Stimulated activated naive CD8-positive, alpha-beta T cell treated with anti-CD3 and anti-CD28 coated beads, Interleukin-15, Interleukin-2, amounts not matched to agents 100 U/mL and 50 U/mL, for 24 hours (primary cell): ENCODE measurements at regions not wholly inside any gene's neighbourhood (a gene's known extent, or its start where the extent isn't known, plus 50 kb on each side); places are given as distances from the start of the nearest gene placed in this dataset.
"Not testable (repeated sequence)": the region's sequence is repeated elsewhere in the genome, so short reads cannot be mapped to it uniquely, and the experiment has no call there.

ENCODE experiments used
- ATAC-seq: fragments of 150-1000 bp; cut with Tn5 transposase; one replicate; pipeline ENCODE4 v1.10.0; 2021
- DNase-seq: peaks from one replicate; pipeline ENCODE4 v3.0.0; 2021

- no peak for ATAC-seq
These were observed 76.4 kb downstream of the MAGED4 start for GRCh38 chrX:52261125-52261462.

DNA sequence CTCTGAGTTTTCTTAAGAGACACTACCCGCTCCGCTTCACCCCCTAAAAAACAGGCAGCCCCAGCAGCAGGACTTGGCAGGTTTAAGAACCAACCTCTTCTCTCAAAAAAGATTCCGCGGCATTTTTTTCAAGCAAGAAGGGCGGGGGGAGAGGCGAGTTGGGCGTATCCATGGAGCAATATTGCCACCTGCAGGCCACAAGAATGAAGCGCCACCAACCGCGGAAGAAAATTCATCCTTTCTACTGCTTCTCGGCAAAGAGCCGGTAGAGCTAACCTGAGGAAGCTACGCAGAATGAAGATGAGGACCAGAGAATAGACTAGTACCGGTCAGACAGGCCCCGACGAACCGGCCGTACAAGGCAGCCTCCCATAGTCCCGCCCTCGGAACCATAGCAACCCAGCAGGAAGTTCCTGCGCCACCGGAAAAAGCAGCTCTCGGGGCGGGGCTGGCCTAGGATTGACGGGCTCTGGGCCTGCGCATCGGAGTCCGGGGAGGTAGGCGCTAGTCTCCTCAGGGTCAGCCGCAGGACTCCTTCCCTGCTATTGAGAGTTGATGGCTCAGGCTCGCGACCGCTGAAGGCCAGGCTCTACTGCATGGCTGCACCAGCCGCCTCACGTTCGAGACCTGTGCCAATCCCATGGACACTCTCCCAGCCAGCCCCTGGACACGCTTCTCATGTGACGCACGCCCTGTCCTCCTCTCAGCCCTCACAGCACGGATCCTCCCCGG, 76.9 kb downstream of the MAGED4 start:
- peak; percentile 85 for DNase-seq
- ATAC-seq: peak; percentile 98

More at GRCh38 chrX:52261125-52261462, 76.4 kb downstream of the MAGED4 start:
- no peak for DNase-seq

DNA sequence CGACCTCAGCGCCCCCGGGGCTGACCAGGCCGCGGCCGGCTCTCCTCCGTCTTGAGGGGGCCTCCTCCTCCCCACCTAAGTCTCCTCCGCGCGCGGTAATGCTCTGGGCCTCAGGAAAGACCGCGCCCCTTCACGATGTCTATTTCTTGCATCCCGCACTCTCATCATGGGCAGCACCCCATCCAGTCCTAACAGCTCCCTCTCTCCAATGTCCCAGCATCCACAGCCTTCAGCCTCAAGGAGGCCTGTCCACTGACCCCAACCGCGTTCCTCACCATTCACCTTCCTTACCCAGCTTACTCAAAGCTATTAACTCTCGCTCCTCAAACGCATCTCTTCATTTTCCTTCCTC, 77.5 kb downstream of the MAGED4 start:
- no peak for DNase-seq

DNA sequence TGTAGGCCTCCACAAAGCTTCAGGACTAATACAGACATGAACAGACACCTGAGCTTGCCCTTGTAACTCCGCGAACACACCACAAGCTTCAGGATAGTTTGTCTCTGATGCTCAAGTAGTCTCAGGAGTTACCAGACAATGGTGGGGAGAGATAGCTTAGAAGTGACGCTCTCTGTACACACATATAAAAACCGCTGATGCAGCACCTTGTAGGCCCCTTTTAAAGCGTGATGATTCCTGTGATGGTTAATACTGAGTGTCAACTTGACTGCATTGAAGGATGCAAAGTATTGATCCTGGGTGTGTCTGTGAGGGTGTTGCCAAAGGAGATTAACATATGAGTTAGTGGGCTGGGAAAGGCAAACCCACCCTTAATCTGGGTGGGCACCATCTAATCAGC, 78.7 kb downstream of the MAGED4 start:
- no peak for ATAC-seq
- DNase-seq: no peak

More for the DNA sequence above, 77.5 kb downstream of the MAGED4 start:
- peak; percentile 19 for ATAC-seq

DNA sequence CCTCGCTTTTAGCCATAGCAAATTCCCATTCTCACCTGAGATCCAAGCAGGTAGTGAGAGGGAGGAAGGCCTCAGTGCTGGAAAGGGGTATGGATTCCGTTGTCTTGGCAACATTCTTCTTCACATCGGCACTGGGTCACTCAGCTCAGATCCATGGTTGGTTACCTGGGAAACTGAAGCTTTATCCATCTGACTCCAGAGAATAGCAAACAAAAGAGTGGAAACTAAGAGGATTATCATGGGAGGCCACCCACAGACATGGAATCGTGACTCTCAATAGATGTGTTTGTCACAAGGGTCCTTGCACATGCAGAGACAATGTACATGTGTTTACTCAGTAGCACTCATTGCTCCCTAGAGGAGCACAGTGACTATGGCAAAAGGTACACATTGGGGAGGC, 81.0 kb downstream of the MAGED4 start:
- no peak for DNase-seq
- ATAC-seq: no peak

DNA sequence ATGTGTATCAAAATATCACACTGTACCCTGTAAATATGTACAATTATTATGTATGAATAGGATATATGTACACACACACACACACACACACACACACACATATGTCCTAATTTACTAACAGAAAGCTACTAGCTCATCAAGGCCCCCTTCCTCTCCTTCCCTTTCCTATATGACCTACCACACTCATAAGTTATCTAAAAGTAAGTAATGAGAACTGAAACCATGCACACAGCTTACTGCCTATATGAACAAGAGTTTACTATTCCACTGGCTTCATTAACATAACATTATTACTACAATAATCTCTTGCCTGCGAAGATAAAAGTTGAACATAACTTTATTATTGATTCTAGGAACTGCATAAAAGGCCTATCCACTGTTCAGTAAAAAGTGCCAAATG, 83.8 kb downstream of the MAGED4 start:
- ATAC-seq, DNase-seq: not testable (repeated sequence)

GRCh38 chrX:52270453-52271116, 85.9 kb downstream of the MAGED4 start:
- ATAC-seq (no peak), DNase-seq (no peak)

DNA sequence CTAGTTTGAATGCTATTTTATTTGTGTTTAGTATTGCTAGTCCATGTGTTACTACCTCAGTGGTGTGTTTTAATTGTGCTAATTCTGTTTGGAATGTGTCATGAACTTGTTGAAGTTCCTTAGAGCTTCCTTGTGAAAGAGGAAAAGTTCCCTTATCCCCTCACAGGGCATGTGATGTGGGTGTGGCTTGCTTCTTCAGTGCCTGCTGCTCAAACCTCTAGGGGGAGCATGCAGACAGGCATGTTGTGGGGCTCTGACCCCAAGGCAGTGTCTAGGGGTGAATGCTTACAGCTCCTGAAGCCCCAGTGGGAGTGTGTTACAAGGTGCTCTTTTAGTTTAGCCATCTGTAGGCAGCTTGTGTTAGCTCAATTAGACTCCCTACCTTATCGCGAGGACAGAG, 86.5 kb downstream of the MAGED4 start:
- DNase-seq: no peak

DNA sequence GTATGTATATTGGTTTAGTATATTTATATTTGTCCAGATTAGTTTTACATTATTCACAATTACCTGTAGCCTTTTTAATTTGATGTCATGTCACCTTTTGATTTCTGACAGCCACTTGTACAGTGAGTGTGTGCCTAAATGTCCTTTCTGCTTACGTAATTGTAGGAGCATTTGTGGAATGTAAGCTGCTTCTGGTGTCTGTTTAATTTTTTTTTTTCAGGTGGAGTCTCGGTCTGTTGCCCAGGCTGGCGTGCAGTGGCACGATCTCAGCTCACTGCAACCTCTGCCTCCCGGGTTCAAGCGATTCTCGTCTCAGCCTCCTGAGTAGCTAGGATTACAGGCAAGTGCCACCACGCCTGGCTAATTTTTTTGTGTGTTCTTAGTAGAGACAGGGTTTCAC, 91.2 kb upstream of the XAGE2 start:
- ATAC-seq (no peak), DNase-seq (no peak)

More for the DNA sequence above, 86.5 kb downstream of the MAGED4 start:
- ATAC-seq: no peak

- no peak for ATAC-seq
These were observed 88.0 kb upstream of the XAGE2 start for GRCh38 chrX:52280812-52281211.

DNA sequence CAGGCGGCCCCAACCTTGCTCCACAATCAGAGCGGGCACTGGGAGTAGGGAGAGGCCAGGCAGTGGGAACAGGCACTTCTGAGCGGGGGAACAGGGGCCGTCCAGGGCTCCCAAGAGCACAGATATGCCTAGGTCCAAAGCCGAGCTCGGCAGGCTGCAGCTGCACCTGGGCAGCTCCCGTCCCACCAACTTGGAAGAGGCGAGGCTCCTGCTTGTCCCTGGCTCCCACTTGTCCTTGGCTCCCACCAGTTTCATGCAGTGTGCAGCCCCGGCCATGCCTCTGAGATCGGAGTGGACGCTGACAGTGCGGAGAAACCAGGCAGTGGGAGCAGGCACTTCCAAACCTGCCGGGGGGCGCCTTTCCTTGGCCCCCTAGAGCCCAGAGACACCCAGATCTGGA, 84.0 kb upstream of the XAGE2 start:
- ATAC-seq (no peak), DNase-seq (no peak)

More at GRCh38 chrX:52280812-52281211, 88.0 kb upstream of the XAGE2 start:
- DNase-seq: no peak

DNA sequence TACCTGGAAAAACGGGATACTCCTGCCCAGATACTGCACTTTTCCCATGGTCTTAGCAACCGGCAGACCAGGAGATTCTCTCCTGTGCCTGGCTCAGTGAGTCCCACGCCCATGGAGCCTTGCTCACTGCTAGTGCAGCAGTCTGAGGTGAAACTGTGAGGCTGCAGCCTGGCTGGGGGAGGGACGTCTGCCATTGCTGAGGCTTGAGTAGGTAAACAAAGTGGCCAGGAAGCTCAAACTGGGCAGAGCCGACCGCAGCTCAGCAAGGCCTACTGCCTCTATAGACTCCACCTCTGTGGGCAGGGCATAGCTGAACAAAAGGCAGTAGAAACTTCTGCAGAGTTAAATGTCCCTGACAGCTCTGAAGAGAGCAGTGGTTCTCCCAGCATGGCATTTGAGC, 69.9 kb upstream of the XAGE2 start:
- DNase-seq, ATAC-seq: not testable (repeated sequence)

DNA sequence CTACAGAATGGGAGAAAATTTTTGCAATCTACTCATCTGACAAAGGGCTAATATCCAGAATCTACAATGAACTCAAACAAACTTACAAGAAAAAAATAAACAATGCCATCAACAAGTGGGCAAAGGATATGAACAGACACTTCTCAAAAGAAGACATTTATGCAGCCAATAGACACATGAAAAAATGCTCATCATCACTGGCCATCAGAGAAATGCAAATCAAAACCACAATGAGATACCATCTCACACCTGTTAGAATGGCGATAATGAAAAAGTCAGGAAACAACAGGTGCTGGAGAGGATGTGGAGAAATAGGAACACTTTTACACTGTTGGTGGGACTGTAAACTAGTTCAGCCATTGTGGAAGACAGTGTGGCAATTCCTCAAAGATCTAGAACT, 60.3 kb upstream of the XAGE2 start:
- ATAC-seq, DNase-seq: not testable (repeated sequence)
